ENCODE measurements at regions not wholly inside any gene's neighbourhood (a gene's known extent, or its start where the extent isn't known, plus 50 kb on each side); places are given as distances from the start of the nearest gene placed in this dataset.

DNA sequence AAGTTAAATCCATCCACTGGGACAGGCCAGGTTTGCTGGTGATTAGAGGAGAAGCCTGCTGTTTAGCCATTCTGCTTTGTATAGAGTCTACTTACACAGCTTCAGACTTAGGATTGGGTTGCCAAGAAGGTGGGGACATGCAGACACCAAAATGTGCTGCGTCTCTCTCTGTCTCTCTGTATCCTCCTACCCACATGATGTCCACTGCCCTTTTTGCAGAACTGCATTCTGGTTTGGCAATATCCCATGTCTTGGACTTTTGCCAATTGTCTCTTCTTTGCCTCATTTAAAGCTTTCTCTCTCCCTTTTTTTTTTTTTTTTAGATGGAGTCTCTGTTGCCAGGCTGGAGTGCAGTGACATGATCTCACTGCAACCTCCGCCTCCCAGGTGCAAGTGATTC is 261.1 kb upstream of the FN1 start:
- TF ChIP-seq MYC (CRISPR knock-in tag; IDR thresholded peaks at IDR 0.05; ENCODE audit: borderline replicate concordance) (no peak), POLR2AphosphoS5 (IDR thresholded peaks at IDR 0.05; ENCODE audit: low read depth, low read length) (no peak), HOXA9 (CRISPR knock-in tag; IDR thresholded peaks at IDR 0.05; ENCODE audit: borderline replicate concordance) (no peak)
- TF ChIP-seq, protein P1, sequence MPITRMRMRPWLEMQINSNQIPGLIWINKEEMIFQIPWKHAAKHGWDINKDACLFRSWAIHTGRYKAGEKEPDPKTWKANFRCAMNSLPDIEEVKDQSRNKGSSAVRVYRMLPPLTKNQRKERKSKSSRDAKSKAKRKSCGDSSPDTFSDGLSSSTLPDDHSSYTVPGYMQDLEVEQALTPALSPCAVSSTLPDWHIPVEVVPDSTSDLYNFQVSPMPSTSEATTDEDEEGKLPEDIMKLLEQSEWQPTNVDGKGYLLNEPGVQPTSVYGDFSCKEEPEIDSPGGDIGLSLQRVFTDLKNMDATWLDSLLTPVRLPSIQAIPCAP (CRISPR knock-in tag; IDR thresholded peaks at IDR 0.05; ENCODE audit: low read depth) = no peak
- TF ChIP-seq, protein P2, sequence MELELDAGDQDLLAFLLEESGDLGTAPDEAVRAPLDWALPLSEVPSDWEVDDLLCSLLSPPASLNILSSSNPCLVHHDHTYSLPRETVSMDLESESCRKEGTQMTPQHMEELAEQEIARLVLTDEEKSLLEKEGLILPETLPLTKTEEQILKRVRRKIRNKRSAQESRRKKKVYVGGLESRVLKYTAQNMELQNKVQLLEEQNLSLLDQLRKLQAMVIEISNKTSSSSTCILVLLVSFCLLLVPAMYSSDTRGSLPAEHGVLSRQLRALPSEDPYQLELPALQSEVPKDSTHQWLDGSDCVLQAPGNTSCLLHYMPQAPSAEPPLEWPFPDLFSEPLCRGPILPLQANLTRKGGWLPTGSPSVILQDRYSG (CRISPR knock-in tag; IDR thresholded peaks at IDR 0.05) = no peak

Measured in HepG2 (cell line).